Uterus (tissue), 3 donors: ENCODE measurements at regions not wholly inside any gene's neighbourhood (a gene's known extent, or its start where the extent isn't known, plus 50 kb on each side); places are given as distances from the start of the nearest gene placed in this dataset.

ENCODE experiments used
- DNase-seq, 2 donors: peaks; one replicate each; pipeline ENCODE4 v3.0.0-alpha.2; 2019 to 2020
- H3K27ac ChIP-seq, 2 donors: fragments of 200-600 bp; sonication (generic); 1 replicate in 1 of 2; 2 replicates in 1 of 2; pipeline ENCODE4 v1.5.1; 2016 to 2018
- H3K27me3 ChIP-seq, 2 donors: fragments of 200-600 bp; sonication (generic); one replicate each; pipeline ENCODE4 v1.5.1; 2018 to 2019; ENCODE audit warnings: control low read depth in 1 of 2
- H3K36me3 ChIP-seq, 2 donors: fragments of 200-600 bp; sonication (generic); one replicate each; pipeline ENCODE4 v1.5.1; 2019; ENCODE audit warnings: control low read depth in 1 of 2
- H3K4me1 ChIP-seq, 2 donors: fragments of 200-600 bp; sonication (generic); one replicate each; pipeline ENCODE4 v1.5.1; 2018 to 2019; ENCODE audit warnings: control low read depth in 1 of 2
- H3K4me3 ChIP-seq, 2 donors: fragments of 200-600 bp; sonication (generic); 1 replicate in 1 of 2; 2 replicates in 1 of 2; pipeline ENCODE4 v1.5.1; 2018 to 2019; ENCODE audit warnings: mild to moderate bottlenecking in 1 of 2
- H3K9me3 ChIP-seq, 2 donors: fragments of 200-600 bp; sonication (generic); one replicate each; pipeline ENCODE4 v1.5.1; 2019; ENCODE audit warnings: control low read depth in 1 of 2
- POLR2A ChIP-seq, 2 donors: fragments of 450-650 bp; IDR thresholded peaks; one replicate each; pipeline ENCODE4 v1.6.1; 2016; ENCODE audit warnings: antibody characterized with exemption in 2 of 2, mild to moderate bottlenecking in 1 of 2, moderate library complexity in 1 of 2
- intact Hi-C: fragments of 100-400 bp; cut with DNase I; formaldehyde crosslinking; loops from one replicate; pipeline ENCODE4 v1.15.1; 2023; ENCODE audit warnings: low total_unique reads
- TF ChIP-seq, protein P1 (sequence below), 4 experiments: fragments of 200-600 bp in 2 of 4; fragments of 450-650 bp in 2 of 4; sonication (generic) in 2 of 4; IDR thresholded peaks; one replicate each; pipeline ENCODE4 v1.5.1; 2016 to 2019; ENCODE audit warnings: antibody characterized with exemption in 4 of 4, mild to moderate bottlenecking in 2 of 4, moderate library complexity in 1 of 4
- donor health status: DM: yes; HTN: yes; CAD: no.

- no peaks in the 10 kb centered on the region for H3K36me3 ChIP-seq
- no peak overlapping the region for H3K4me3 ChIP-seq
- no peak for TF ChIP-seq POLR2A (IDR thresholded peaks at IDR 0.05)
- TF ChIP-seq, protein P1, sequence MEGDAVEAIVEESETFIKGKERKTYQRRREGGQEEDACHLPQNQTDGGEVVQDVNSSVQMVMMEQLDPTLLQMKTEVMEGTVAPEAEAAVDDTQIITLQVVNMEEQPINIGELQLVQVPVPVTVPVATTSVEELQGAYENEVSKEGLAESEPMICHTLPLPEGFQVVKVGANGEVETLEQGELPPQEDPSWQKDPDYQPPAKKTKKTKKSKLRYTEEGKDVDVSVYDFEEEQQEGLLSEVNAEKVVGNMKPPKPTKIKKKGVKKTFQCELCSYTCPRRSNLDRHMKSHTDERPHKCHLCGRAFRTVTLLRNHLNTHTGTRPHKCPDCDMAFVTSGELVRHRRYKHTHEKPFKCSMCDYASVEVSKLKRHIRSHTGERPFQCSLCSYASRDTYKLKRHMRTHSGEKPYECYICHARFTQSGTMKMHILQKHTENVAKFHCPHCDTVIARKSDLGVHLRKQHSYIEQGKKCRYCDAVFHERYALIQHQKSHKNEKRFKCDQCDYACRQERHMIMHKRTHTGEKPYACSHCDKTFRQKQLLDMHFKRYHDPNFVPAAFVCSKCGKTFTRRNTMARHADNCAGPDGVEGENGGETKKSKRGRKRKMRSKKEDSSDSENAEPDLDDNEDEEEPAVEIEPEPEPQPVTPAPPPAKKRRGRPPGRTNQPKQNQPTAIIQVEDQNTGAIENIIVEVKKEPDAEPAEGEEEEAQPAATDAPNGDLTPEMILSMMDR (IDR thresholded peaks at IDR 0.05), result no peak
- DNase-seq, result no peak
- intact Hi-C loops, result no loop called here
- H3K9me3 ChIP-seq, result peaks cover 0 to 2% of the 10 kb centered on the region in 2 donors
- H3K27ac ChIP-seq, result no peak overlapping the region
- no peaks in the 10 kb centered on the region for H3K27me3 ChIP-seq
- no peaks in the 10 kb centered on the region for H3K4me1 ChIP-seq
Measured at GRCh38 chr1:108057541-108057940, 92.6 kb upstream of the VAV3 start.

DNA sequence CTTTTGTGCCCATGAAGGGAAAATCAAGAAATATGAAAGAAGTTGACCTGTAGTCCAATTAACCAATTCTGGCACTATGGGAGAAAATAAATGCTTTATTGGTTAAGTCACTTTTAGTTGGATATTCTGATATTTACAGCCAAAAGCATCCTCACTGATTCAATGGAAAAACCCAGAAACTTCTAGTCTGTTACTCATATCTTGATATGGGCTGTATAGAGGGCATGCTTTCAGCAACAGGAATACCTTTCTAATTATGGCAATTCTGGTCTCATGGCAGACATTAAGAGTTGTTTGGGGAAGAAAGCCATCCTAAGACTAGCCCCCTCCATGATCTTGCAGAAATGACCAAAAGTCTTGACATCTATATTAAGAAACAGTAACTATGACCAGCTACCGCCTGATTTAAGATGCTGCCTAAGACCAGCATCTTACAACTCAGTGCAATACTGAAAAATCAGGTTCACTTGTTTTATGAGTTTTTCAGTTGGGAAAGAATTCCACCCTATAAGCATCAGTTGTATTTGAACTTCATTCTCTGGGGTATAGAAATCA, 91.5 kb upstream of the VAV3 start:
- intact Hi-C loops, result no loop called here
- DNase-seq, result no peak
- H3K36me3 ChIP-seq, result no peaks in the 10 kb centered on the region
- H3K4me1 ChIP-seq, result no peaks in the 10 kb centered on the region
- no peaks in the 10 kb centered on the region for H3K9me3 ChIP-seq
- H3K4me3 ChIP-seq, result no peak overlapping the region
- TF ChIP-seq, protein P1 (IDR thresholded peaks at IDR 0.05), result no peak
- no peak for TF ChIP-seq POLR2A (IDR thresholded peaks at IDR 0.05)
- H3K27me3 ChIP-seq, result no peaks in the 10 kb centered on the region
- no peak overlapping the region for H3K27ac ChIP-seq

DNA sequence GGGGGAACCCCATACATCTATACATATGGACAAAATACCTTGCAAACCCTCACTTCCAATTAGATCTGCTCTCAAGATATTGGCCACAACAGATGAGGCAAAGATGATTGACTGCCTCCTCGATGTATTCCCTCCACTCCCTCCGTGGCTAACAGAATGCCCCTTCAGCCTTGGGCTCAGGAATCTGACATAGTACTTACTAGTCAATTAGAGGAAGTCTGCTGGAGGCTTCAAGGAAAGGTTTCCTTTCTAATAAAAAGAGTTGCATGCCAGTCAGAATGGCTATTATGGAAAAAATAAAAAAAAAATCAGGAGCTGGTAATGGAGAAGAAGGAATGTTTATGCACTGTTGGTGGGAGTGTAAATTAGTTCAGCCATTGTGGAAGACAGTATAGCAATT, 90.4 kb upstream of the VAV3 start:
- H3K27ac ChIP-seq, result no peak overlapping the region
- intact Hi-C loops, result no loop called here
- H3K27me3 ChIP-seq, result no peaks in the 10 kb centered on the region
- no peak overlapping the region for H3K4me3 ChIP-seq
- no peaks in the 10 kb centered on the region for H3K36me3 ChIP-seq
- TF ChIP-seq, protein P1 (IDR thresholded peaks at IDR 0.05), result no peak
- no peak for TF ChIP-seq POLR2A (IDR thresholded peaks at IDR 0.05)
- H3K4me1 ChIP-seq, result no peaks in the 10 kb centered on the region
- H3K9me3 ChIP-seq, result no peaks in the 10 kb centered on the region
- DNase-seq, result no peak

DNA sequence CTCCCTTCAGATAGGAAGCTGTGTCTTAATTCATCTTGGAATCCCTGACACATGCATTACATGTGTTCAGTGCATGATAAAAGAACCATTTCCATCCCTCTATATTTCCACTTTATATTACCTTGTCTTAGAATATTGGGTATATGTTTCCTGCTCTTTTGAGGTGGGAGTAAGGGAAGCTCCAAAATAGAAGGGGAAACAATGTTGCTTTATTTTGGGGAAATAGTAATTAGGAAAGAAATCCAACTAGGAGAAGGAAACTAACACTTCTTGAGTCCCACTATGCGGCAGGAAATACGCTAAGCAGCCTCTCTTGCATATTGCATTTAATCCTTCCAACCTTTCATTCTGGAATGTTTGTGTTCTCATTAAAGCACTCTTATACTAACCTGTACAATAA, 89.4 kb upstream of the VAV3 start:
- no peaks in the 10 kb centered on the region for H3K27me3 ChIP-seq
- H3K27ac ChIP-seq, result no peak overlapping the region
- no peaks in the 10 kb centered on the region for H3K36me3 ChIP-seq
- TF ChIP-seq POLR2A (IDR thresholded peaks at IDR 0.05), result no peak
- TF ChIP-seq, protein P1 (IDR thresholded peaks at IDR 0.05), result no peak
- no peaks in the 10 kb centered on the region for H3K4me1 ChIP-seq
- intact Hi-C loops, result no loop called here
- no peaks in the 10 kb centered on the region for H3K9me3 ChIP-seq
- DNase-seq, result no peak
- H3K4me3 ChIP-seq, result no peak overlapping the region

GRCh38 chr1:108053270-108054013, 88.5 kb upstream of the VAV3 start:
- no peak overlapping the region for H3K4me3 ChIP-seq
- no peaks in the 10 kb centered on the region for H3K4me1 ChIP-seq
- H3K36me3 ChIP-seq, result no peaks in the 10 kb centered on the region
- DNase-seq, result no peak
- H3K27ac ChIP-seq, result no peak overlapping the region
- H3K27me3 ChIP-seq, result no peaks in the 10 kb centered on the region
- intact Hi-C loops, result no loop called here
- TF ChIP-seq POLR2A (IDR thresholded peaks at IDR 0.05), result no peak
- TF ChIP-seq, protein P1 (IDR thresholded peaks at IDR 0.05), result no peak
- no peaks in the 10 kb centered on the region for H3K9me3 ChIP-seq
